Suppressor macrophage treated with lipopolysaccharide for 1 hour (primary cell): ENCODE measurements at regions not wholly inside any gene's neighbourhood (a gene's known extent, or its start where the extent isn't known, plus 50 kb on each side); places are given as distances from the start of the nearest gene placed in this dataset.
"Not testable (repeated sequence)": the region's sequence is repeated elsewhere in the genome, so short reads cannot be mapped to it uniquely, and the experiment has no call there.

Source experiments
- DNase-seq, 3 donors: peaks; one replicate each; pipeline ENCODE4 v3.0.0-alpha.2; 2020 to 2022

DNA sequence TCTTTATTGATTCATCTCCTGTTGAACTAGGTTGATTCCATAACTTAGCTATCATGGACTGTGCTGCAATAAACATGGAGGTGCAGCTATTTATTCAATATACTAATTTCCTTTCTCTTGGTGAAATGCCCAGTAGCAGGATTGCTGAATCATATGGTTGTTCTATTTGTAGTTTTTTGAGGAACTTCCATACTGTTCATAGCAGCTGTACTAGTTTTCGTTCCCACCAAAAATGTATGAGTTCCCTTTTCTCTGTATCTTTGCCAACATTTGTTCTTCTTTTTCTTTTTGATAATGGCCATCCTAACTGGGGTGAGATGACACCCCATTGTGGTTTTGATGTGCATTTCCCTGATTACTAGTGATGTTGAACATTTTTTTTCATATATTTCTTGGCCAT lies 87.2 kb upstream of the NAV2 start:
- peak; percentile 62 to 91 (median 88) for DNase-seq

DNA sequence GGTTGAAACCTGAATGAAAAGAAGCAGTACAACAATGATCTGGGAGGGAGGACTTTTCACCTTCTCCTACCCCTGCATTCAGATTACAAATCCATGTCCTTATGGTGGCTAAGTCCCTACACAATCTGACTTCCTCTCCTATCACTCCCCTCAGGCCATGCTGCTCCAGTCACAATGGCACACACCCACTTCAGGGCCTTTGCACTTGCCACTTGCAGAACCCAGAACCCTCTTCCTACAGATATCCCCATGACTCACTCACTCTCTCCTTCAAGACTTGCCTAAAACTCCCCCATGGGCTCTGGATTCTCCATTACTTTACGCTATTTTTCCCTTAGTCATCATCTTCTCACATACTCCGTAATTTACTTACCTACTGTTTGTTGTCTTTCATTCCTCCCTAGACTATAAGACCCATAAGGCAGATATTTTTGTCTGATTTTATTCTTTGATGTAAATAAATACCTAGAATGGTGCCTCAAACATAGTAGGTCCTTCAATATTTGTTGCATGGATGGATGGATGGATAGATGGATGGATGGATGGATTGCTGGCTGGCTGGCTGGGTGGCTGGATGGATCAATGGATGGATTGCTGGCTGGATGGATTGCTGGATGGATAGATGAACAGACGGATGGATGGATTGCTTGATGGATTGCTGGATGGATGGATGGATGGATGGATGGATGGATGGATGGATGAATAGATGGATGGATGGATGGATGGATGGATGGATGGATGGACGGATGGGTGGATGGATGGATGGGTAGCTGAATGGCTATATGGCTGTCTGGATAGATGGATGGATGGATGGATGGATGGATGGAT lies 94.7 kb upstream of the NAV2 start:
- DNase-seq, result peak; percentile 45 to 58 (median 57)

DNA sequence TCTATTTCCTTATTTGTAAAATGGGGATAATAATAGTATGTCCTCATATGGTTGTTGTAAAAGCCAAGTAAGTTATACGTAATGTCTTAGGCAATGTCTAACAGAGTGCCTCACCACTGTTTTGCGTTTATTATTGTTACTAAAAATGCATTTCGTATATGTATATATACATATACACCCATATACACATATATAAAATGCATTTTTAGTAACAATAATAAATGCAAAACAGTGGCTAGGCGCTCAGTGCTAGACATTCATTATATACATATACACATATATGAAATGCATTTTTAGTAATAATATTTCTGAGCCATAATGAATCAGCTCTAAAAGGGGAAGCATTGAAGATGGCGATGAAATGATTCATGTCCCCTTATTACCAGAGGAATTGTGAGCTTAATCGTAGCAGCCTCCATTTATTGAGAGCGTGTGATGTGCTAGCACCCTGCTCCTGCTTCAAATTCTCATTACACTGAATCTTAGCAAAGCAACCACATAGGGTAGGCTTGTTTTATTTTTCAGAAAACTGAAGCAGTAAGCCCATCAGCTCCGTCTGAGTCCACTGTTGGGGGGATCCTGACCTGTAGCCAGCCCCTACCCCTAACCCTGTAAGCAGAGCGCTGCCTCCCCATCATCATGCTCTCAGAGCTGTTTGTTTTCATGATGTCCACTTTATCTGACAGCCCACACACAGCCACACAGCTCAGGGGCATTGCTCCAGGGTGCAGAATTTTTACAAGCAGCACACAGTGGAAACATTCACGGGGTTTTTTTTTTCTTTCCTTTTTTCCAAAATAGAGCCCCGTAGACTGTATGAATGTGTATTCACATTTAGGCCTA lies 97.1 kb upstream of the NAV2 start:
- DNase-seq, result peak; percentile 49 to 81 (median 76)

DNA sequence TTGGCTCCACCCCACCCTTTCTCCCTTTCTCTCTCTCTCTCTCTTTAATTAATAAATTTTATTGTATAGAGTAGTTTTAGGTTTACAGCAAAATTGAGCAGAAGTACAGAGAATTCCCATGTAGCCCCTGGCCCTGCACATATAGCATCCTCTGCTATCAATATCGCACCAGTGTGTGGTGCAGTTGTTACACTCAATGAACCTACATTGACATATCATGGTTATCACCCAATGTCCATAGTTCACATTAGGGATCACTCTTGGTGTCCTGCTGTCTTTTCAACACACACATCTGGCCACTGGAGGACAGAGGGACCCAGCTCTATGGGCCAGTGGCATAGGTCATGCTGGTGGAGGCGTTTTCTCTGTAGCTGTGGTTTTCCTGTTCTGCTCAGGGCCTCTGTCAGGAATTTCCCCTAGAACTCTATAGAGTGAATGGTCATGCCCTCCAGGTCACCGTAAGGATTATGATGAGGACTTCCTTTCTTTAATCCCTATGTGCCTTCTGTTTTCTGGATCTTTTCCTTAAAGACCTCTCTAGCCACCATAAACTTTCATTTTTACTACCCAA lies 98.2 kb upstream of the NAV2 start:
- DNase-seq, result peak; percentile 84 to 90 (median 85)

DNA sequence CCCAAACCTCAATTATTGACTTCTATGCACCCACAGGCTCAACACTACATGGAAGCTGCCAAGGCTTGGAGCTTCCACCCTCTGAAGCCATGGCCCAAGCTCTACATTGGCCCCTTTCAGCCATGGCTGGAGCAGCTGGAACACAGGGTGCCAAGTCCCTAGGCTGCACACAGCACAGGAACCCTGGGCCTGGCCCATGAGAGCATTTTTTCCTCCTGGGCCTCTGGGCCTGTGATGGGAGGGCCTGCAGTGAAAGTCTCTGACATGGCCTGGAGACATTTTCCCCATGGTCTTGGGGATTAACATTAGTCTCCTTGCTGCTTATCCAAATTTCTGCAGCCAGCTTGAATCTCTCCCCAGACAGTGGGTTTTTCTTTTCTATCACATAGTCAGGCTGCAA lies 100.6 kb upstream of the NAV2 start:
- DNase-seq, result not testable (repeated sequence)

DNA sequence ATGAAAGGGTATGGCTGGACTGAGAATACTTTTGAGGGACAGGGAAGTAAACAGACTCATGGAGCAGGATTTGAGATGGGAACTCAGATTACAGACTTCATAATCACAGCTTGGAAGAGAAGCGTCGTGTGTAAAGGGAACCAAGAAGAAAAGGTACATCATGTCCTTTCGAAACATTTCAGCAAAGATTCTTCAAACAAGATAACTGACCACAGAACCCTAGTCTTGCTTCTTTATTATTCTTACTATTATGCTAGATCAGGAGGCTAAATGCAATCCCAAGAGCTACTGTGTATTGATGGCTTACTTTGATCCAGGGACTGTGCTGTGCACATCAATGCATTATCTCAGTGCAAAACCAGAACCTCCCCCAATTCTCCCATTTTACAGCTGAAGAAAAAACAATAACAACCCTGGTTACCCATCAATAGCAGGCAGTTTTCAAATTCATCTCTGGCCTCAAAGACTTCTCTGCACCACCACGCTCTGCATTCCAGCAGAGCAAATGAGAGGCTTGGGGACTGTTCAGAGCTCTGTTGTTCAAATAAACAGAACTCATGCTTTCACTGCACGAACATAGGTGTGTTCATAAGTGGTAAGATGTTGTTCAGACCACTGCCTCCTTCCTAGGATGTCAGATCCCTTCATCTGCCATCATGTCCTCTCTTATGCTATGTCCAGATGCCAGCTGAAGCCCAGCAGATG lies 104.8 kb upstream of the NAV2 start:
- no peak for DNase-seq

DNA sequence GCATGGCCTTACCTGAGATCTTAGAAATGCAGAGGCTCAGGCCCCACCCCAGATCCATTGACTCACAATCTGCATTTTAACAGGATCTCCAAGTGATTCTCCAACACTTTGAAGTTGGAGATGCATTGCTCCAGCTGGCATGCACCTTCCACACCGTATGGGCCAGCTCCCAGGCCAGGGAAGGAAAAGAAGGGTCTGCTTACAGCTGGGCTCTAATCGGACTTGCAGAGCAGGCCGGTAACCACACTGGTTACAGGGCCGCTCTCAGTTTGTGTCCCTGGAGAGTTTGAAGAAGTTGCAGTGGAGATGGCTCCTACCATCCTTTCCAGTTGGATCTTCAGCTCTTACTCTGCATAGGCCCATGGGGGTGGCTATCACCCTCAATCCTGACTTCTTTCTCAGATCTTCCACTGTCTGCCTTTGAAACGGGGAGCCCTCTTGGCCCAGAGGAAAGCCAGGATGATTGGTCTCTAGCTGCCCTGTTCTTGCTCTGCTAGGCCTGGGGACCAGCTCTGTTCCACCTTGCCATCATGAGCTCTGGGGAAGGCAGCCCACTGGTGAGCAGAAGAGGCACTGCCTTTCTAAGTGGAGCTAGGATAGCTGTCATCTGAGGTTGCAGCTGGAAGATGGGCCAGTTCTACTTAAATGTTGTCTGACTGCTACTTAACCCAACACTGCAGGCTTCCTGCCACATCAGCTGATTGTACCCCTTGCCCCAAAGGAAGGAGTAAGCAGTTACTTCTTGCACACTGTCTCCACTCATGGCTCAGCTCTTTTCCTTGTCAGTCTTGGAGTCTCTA lies 105.6 kb upstream of the NAV2 start:
- no peak for DNase-seq

DNA sequence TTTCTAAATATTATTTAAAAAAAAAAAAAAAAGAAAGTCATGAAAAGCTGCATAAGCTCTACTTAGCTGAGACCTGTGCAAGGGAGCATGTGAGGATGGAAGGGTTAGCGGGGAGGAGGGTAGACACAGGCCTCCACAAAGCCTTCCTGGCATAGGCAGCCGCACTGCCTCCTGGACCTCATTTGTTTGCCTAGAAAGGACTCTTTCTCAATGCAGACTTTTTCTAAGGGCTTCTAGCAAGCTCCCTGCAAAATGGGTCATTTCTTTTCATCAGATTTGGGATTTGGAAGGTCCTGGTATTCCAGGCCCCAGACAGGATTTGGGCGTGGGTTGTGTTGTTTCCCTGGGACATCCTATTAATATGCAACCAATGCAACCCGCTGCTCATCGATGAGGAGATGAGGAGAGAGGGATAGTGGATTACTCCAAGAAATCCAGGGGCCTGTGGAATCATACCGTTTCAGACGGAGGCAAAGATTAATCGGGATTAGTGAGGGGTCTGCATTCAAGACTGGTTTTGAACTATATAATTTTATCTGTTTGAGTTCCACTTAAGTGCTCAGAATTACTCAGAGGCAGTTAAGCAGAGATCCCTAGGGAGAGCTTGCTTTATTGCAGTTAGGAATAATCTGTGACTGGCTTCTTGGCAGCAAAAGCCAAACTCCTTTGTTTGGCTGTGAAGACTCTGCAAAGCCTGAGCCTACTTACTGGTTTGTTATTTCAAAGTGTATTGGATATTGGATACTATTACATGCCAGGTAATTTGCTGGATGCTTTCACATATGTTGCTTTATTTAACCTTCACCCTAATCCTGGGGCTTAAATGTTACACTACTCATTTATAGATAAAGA lies 106.9 kb upstream of the NAV2 start:
- no peak for DNase-seq

DNA sequence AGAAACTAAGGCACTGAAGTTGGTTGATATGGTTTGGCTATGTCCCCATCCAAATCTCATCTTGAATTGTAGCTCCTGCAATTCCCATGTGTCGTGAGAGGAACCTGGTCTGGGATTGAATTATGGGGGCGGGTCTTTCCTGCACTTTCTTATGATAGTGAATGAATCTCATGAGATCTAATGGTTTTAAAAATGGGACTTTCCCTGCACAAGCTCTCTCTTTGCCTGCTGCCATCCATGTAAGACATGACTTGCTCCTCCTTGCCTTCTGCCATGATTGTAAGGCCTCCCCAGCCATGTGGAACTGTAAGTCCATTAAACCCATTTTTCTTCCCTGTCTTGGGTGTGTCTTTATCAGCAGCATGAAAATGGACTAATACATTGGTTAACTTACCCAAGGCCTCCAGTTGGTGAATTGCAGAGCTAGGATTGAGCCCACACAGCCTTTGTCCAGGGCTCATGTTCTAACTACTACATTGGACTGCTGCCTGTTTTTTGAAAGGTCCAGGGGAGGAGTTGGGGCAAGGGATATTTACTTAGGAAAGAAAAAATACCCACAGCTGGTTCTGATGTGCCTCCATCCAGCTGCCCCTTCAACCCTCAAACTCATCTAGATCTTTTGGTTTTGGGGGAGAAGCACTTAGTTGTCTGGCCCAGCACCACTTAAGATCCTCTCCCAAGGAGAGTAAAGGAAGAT lies 107.8 kb upstream of the NAV2 start:
- no peak for DNase-seq

DNA sequence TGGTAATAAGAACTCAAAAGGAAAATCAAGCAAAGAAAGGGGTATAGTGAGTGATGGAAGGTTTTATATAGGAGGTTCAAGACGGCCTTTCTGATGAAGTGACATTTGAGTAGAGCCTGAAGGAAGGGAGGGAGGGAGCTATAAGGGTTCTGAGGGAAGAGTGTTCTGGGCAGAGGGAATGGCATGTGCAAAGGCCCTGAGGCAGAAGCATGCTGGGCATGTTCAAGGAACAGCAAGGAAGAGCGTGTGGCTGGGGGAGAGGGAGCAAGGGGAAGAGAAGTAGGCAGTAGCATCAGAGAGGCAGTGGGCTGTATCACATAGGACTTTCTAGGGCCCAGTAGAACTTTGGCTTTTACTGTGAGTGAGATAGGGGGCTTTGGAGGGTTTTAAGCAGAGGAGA lies 108.9 kb upstream of the NAV2 start:
- DNase-seq, result no peak

DNA sequence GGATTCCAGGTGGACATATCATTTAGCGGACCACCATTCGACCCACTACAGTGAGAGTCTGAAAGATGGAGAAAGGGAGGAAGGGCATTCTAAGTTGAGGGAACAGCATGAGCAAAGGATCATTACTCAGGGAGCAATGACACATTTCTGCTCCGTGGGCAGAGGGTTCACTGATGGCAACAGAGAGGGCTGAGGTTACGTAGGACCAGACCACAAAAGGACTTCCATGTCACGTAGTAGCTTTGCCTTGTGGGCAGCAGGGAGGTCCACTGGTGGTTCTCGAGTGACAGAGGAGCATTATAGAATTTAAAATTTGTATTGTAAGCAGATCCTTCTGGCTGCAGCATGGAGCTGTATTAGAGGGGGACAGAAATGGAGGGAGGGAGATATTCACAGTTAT lies 109.7 kb upstream of the NAV2 start:
- DNase-seq, result peak; percentile 56 to 74 (median 66)

DNA sequence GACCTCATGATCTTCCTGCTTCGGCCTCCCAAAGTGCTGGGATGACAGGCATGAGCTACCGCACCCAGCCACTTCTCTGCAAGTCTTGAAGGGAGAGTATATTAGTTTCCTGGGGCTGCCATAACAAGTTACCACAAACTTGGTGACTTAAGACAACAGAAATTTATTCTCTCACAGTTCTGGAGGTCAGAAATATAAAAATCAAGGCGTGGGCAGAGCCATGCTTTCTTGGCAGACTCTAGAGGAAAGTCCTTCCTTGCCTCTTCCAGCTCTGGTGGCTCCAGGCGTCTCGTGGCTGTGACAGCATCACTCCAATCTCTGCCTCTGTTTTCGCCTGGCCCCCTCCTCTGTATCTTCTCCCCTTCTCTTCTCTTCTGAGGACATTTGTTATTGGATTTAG lies 110.2 kb upstream of the NAV2 start:
- DNase-seq, result no peak

DNA sequence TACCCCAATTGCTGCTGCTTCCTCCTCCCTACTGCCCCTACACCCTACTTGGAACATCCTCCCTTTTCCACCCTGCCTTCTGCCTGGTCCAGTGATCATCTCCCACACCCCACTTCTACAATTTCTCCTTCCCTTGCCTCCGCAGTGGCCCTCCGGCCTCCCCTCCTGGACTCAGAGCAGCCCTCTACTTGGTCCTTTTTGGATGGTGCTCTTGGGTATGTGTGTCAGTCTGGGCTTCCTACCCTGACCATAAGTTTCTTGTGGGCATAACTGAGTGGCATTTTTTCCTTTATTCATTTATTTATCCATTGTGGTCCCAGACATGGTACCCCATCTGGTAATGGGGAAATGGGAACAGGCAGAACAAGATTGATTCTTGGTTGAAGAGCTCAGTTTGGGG lies 111.4 kb upstream of the NAV2 start:
- DNase-seq, result no peak

DNA sequence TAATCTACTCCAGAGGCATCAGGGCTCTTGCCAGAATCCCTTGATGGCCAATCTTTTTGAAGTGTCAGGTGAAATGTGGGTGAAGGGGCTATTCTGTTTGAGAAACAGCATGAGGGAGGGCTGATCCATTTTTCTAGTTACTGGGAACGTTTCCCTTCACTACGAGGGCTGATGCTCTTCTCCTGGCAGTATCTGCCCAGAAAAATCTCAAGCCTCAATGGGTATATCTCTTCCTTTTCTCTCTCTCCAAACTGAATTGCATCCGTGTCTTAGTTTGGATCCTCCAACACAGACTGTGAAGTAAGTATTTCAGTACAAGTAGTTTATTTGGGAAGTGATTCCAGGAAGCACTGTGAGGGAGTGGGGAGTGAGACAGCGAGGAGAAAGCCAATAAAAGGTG lies 113.0 kb upstream of the NAV2 start:
- DNase-seq, result no peak

DNA sequence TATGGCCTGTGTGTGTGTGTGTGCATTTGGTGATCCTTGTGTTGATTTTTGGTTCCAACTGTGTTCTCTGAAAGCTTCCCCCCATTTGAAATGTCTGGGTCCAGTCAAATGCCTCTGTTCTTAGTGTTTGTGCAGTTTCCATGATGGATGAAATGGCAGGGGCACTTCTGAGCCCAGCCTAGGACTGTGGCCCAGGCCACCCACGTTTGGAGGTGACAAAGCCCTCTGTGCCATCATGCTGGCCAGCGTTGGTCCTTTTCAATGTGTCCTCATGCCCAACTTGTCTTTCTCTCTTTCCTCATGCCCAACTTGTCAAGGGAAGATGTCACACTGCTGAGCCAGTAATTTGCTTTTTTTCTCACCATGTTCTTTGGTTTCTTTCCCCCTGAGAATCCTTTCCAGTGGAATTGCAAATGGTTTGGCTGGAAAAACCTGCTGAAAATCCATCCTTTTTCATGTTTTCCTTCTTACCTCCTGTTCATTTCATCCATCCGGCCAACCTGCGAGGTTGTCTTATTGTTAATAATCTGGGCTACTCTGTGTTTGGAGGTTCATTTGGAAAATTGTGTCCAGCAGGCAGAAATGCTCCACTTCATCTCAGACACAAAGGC lies 113.7 kb upstream of the NAV2 start:
- no peak for DNase-seq

DNA sequence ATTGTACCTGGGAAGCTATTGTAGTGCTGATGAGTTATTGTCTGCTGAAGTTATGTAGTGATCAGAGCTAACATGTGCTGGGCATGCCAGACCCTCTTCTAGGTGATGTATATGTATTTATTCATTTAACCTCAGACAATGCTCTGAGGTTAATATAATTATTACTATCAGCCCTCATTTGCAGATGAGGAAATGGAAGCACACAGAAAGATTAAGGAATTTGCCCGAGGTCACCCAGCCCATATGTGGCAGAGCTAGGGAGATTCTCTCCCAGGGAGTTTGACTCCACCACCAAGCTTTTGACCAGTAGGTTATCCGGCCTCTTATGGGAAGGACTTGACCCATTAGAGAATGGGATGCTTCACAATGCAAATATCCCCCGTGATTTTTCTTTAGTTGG lies 114.2 kb upstream of the NAV2 start:
- no peak for DNase-seq

DNA sequence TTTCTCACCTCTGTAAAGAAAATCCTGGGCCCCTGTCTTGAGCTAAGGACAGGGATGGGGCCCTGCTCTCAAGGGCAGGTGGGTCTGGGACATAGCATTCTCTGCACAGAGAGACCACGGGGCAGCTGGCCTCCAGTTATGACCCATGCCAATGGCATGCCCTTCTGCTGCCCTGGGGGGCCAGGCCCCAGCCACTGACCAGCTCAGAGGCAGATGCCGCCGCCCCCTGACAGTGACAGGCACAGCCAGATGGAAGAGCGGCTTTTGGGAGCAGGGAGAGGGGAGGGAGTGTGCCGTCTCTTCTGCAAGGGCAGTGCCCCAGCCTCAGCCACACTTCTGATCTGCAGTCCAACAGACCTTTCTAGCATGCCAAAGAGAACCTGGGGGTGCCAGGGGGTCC lies 114.8 kb upstream of the NAV2 start:
- no peak for DNase-seq

DNA sequence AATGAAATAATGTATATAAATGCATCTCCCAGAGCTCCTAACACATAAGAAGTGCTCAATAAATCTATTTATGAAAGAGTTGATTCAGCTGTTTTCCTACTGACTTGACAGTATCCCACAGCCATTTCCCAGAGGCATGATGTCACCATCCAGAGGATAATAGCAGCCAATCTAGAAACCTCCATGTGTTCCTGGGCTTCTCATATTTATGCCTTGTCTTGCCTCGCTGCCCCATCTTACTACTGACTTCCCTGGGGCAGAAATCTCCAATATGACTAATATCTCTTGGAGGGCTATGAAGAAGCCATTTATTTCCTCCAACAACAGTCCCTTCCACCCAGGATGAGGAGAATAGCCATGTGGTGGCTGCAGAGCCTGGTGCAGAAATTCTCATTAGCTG lies 115.4 kb upstream of the NAV2 start:
- DNase-seq, result no peak

DNA sequence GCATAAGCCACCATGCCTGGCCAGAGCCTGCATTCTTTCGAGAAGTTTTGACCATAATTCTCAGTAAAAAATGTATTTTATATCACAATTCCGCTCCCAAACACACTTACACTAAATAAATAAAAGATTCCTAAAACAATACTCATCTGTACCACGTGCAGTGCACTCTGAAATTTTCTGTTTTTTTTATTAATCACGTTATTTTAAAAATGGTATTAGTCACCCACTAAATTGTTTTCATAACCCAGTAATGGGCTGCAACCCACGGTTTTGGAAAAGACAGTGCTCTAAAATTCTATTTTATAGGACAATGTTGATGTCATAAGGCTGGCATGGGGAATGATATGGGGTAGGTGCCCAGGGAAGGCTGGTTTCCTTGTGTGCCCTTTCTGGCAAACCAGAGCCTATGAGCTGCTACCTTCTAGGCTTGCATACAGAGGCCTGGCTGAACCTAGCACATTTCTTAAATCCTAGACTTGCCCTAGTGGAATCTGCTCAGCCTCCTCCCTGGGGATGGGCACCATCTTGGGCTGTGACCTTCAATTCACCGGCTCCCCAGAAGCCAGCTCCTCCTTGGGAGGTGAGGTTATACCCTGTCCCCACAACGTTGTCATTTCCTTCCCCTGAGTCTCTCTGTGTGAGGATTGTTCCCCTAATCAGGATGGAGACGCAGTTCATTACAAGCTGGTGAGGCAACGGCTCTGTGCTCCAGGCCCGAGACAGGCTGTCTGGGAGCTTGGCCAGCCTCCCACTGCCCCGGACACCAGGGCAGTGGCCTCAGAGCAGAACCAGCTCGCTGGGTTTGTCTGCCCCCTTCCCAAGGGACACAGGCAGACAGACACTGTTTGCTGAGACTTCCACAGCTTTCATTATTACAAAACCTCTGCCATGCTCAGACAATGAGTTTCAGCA lies 116.5 kb upstream of the NAV2 start:
- no peak for DNase-seq
